ENCODE measurements at regions not wholly inside any gene's neighbourhood (a gene's known extent, or its start where the extent isn't known, plus 50 kb on each side); places are given as distances from the start of the nearest gene placed in this dataset.

DNA sequence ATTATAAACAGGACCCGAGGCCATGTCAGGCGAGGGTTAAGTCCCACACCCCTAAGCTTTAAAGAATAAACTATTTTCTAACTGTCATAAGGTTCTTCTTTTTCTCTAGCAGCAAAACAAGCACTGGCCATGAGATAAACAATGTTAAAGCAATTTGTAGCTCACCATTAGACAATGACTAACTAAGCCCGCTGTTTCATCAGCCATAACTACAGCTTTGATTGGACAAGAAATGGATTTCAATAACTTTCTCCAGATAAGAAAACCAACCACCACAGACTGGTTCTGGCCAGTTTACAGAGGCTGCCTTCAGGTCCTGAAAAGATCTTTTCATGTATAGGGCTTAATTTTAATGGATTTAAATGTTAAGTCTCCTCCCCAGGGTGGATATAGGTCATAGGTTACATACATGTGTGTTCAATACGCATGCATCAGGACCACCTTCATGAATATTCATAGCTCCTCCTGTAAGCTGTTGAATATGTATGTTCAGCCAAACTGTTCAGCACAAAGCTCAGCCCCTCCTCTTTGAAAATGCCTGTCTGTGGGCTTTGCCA, 108.7 kb upstream of the RAB6C start:
- no peak for DNase-seq (ENCODE audit: low read depth)

DNA sequence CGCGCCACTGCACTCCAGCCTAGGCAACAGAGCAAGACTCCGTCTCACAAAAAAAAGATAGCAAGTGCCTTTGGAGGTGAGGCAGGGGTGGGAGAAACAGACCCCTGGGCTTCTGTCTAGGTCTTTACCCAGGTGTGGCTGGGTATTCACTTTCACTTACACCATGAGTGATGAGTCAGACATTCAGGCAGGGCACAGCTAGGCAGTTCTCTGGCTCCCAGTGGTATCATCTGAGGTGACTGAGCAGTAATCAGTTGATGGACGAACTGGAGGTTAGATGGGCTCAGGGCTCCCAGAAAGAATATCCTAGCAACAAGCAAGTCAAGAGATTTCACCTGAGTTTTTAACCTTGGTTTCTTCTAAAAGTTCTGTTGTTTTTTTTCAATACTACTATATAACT, 107.0 kb upstream of the RAB6C start:
- DNase-seq (ENCODE audit: low read depth), result no peak

DNA sequence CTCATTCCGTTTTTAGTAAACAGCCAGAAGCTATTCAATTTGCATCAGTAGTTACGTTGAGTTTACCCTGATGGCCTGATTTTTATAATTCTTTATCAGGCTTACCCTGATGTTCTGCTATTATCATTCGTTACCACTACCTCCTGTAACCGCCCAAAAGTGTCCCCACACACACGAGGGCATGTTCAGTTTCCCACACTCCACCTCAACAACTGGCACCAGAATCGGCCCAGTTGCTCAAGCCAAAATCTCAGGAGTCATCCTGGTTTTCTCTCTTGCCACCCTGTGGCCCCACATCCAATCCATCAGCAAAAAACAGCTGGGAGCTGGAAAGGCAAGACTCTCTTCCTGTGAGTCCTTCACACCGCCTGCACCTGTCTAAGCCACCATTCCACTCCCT, 102.9 kb upstream of the RAB6C start:
- no peak for DNase-seq (ENCODE audit: low read depth)

DNA sequence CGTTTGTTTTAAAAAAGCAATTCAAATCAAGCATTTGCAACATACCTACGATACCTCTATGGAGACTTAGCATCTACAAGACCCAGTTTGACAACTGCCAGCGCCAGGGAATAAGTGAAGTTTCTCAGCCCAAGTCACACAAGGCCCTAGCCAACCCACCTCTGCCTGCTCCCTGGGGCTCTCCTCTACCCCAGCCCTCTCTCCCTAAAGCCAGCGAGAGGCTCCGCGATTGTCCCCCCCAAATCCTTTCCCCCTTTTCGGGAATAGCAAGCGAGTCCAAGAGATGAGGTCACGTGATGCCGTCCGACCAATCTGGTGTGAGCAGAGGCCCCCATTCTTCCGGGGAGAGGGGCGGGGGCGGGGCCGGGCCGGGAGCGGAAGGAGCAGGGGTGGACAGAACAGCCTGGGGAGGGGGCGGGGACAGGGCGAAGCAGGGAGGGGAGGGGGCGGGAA, 102.2 kb upstream of the RAB6C start:
- peak; percentile 17 for DNase-seq (ENCODE audit: low read depth)

DNA sequence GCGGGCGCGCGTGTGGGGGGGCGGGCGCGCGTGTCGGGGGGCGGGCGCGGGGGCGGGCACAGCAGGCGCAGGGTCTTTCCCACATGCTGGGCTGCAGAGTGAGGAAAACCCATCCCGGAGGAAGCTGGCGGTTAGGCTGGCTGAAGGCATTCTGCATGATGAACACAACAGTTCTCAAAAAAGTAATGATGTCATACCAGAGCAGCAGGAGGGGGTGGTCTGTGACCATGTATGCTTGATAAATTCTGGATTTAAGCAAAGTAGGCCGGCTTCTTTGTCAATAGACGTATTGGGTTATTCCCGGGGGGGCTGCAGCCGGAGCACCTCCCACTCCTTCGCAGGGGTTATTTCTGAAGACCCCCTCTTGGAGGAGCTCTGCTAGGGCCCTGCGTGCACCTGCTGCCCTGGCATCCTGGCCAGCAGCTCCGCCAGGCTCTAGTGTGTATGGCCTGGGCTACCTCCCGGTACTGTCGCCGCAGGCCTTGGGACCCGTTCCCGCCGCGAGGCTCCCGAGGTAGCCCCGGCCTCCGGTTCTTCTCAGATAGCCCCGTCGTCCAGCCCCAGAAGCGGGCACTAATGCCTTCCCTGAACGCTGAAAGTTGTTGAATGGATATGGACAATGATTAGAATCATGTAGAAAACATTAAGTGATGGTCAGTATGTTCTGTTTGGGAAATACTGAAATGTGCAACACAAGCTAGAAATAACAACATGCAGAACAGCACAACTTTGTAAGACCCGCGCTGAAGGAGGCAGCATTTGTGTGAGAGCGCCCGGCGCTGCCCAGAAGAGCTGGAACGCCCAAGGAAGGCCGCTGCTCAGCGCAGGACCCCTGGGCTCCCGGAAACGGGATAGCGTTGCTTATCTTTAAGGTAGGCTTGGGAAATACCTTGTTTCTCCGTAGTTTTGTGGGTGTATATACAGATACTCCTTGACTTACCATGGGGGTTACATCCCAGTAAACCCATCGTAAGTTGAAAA, 101.4 kb upstream of the RAB6C start:
- peak; percentile 15 for DNase-seq (ENCODE audit: low read depth)

DNA sequence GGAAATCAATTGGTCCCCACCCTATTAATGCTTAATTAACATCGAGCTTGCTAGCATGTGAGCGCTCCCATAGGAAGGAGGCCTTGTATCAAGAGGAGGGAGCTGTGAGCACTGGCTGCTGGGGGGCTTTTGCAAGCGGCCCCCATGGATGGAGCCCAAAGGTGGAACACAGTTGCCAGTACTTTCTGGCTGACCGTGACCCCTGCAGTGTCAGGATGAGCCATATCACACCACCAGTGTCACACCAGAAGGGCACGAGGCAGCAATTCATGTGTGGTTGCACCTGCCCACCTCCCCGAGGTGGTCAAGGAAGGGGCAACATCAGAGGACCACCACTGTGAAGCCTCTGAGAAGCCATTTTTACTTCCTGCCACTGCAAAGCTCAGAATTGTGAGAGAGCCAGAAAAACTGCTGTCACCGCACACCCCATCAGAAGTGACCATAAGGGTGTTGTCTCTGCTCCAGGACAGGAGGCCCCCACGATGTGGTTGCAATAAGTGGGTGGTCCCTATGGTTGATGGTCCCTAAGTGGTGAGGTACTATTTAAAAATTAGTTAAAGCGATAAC, 99.8 kb upstream of the RAB6C start:
- no peak for DNase-seq (ENCODE audit: low read depth)

DNA sequence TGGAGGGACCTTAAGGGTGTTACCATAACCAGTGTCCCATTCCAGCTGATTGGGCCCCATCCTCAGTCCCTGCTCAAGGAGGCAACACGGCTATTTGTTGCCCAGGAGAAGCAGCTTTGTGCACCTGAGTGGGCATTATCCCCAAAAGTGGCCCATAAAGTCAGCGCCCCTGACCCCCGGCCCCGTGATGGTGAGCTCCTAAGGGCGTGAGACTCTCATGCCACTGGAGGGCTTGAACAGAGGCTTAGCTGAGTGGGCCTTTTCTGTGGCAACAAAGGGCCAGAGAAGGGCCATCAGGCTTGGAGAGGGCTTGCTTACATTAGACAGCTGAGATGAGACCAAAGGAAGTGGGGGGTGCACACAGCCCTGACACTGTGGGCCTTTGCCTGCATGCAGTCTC, 99.2 kb upstream of the RAB6C start:
- DNase-seq (ENCODE audit: low read depth), result no peak

DNA sequence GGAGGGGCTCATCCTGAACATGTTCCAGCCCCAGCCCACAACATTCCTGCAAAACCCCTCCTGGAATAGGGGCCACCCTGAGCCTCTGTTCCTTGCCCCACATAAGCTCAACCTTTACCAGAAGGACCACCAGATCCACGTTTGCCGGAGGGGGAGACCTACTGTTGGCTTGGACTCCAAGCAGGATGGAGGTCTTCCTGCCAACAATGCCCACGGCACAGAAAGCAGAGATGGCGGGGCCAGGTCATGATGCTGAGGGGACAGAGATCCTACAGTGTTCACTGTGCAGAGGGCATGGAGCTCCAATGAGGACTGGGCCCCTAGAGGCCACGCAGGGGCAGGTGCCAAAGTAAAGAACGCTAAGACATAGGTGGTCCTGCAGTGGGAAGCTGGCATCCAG, 98.5 kb upstream of the RAB6C start:
- no peak for DNase-seq (ENCODE audit: low read depth)

DNA sequence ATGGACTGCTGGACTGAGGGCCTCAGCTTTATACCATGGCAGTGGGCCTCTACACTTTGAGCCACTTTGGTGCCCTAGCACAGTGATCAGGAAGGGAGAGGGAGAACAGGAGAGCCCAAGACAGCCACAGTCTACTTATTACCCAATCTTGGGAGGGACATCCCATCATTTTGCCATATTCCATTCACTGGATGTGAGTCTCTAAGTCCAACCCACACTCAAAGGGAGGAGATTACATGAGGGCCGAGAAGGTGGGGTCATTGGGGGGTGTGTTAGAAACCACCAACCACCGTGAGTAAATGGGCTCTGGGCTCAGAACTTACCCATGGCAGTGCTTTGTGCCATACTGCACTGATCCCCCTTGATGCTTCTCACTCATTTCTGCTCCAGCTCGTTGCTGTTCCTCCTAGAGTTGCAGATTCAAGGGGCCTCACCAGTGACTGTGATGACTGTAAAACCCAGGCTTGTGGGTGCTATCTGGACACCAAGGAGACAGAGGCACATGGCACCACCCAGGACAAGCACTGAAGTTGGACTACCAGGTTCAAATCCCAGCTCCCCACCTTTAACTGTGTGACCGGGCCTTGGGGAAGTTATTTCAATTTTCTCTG, 97.6 kb upstream of the RAB6C start:
- DNase-seq (ENCODE audit: low read depth), result no peak

DNA sequence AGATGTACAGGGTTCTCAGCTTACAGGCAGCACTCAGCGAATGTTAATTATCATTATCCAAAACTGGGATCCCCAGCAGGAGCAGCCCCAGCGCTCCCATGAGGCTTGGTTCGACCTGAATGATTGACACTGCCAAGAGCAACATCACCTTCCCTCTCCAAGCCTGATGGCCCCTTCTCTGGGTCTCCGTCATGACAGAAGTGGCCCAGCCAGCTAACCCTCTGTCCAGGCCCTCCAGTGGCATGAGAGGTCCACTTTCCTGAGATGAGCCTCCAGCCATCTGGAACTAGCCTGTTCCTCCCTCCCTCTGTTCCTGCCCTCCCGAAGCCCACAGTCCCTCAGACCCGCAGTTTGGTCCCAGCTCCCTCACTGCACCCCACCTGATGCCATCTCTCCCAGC, 97.0 kb upstream of the RAB6C start:
- DNase-seq (ENCODE audit: low read depth), result no peak

DNA sequence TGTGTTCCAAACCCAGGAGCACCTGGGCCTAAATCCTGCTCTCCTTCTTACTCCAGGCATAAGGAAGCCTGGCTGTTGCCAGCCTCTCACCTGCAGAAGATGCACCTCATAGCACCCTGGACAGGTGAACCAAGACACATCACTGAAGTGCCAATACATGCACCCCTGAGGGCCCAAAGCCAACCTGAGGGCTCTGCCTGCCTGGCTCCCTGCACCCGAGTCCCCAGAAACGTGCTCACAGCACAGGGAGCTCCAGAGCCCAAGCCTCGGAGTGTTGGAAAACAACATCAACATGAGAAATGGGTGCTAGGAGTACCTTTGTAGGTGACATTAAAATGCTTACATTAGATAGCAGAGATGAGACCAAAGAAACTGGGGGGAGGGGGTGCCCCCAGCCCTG, 96.3 kb upstream of the RAB6C start:
- DNase-seq (ENCODE audit: low read depth), result no peak

DNA sequence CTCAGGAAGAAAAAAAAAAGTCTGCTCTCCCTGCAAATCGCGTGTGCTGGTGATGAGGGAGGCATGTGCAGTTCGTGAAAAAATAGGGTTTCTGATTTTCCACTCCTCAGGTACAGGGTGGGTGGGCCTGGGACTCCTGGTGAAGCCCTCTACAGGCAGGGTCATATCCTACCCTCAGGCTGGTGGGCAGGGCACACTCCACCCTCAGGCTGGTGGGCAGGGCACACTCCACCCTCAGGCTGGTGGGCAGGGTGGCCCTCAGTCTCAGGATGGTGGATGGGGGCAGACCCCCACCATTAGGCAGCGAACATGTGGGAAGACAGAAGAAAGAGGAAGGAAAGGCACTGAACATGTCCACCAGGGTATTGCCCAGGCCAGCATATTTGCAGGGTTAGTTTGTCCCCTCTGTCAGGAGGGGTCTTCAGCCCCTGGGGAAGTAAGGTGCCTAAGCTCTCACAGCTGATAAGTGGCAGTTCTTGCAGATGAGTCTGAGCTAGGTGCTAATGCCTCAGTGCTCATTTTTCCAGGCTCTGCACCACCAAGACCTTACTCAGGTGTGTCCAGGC, 95.2 kb upstream of the RAB6C start:
- no peak for DNase-seq (ENCODE audit: low read depth)

DNA sequence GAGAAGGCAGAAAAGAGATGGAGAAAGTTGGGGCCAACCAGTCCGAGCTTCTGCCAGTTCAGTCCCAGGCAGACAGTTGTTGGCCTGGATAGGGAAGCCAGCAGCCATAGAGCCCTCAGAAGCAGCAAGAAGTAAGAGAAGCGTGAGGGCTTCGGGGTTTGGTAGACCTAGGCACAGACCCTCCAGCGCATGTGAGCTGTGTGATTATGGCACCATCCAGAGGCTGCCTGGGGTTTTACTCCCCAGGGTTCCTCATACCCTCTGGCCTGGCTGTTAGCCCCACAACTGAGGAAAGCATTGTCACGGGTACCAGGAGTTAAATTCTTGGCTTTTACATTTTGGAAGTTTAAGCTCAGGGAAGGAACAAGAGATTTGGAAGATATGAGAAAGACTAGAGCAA, 93.7 kb upstream of the RAB6C start:
- no peak for DNase-seq (ENCODE audit: low read depth)

DNA sequence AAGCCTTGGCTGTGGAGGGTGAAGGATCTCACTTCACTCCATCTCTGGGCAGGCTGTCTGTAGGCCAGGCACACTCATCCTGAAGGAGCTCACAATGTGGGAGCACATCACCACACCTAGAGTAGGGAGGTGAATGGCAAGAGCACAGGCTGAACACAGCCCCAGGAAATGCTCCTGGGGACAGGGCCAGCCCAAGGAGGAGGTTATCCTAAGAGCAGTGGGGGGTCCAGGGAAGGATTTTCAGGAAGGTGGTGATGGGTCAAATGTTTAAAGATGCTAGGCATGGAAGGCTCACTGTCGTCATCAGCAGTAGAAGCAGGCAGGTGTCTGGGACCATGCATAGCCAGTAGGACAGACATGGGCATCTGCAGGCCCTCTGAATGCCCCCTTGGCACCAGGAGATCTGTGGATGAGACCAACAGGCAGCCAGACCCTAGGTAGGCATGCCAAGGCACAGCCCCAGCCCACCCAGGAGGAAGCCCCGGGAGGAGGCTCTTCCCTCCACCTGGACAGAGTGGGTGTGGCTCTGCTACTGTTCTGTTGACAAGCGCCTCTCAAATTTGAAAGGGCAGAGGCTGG, 91.7 kb upstream of the RAB6C start:
- DNase-seq (ENCODE audit: low read depth), result no peak

DNA sequence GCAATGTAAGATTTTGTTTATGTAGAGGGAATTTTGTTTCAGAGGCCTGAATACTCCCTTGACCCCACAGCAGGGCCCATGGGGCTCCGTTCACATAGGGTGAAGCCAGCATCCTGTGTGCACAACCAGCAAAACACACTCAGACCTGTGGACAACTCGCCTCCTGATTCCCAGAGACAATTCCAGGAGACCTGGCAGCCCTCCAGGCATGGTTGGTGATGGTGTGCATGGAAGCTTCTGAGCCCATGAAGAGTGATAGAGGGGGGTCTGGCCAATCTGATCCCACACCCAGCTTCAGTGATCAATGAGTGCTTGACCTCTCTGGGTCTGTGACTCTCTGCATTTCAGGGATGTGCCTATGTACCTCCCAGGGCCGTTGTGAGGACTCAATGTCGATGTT, 91.0 kb upstream of the RAB6C start:
- DNase-seq (ENCODE audit: low read depth), result no peak

DNA sequence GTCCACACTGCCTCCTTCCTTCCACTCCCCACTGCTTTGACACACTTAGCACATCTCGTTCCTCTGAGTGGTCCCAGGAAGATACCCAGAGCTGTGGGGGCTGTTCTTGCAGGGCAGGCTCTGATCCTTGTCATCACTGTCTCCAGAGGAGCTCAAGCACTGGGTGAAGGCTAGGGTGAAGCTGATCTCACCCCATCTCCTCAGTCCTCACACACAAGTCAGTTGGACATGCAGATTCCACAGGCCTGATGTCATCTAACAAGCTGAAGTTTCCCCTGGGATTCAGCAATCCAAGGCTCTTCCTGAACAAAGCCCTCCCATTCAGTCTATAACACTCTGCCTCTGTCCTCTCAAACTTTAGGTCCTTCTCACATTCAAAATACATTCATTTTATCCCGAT, 90.6 kb upstream of the RAB6C start:
- no peak for DNase-seq (ENCODE audit: low read depth)

DNA sequence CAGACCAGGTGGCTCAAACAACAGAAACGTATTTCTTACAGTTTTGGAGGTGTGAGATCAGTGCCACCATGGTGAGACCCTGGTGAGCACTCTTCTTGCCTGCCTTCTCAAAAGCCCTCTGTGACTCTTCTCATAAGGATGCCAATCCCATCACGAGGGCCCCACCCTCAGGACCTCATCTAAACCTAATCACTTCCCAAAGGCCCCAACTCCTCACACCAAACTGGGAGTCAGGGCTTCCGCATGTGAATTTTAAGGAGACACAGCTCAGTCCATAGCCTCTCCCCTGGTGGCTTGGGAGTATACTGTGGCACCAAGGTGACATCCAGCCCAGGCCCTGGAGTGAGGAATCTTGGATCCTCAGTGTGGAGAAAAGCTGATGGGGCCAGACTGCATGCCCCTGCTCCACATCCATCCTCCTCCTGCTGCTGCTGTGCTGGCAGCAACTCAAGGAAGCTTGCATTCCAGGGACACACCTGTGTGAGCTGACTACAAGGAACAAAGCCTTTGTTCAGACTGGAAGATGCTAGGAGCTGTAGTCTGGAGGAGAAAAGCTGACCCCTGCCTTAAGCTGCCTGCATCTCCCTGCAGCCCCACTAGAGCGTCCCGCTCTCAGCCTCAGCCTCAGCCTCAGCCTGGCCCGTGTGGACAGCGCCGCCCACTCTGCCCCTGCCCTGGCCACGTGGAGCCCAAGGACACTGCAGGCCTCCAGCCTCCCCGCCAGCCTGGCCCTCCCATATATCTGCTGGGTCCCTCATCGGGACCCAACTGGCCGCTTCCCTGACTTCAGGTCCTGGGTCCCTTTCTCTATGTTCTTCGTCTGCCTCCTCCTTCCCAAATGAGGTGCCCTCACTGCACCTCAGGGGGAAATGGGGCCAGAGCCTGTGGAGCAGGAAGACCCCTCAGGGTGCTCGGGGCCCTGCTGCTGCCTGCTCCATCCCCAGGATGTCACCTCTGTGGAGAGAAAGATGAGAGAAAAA, 87.8 kb upstream of the RAB6C start:
- DNase-seq (ENCODE audit: low read depth), result no peak

DNA sequence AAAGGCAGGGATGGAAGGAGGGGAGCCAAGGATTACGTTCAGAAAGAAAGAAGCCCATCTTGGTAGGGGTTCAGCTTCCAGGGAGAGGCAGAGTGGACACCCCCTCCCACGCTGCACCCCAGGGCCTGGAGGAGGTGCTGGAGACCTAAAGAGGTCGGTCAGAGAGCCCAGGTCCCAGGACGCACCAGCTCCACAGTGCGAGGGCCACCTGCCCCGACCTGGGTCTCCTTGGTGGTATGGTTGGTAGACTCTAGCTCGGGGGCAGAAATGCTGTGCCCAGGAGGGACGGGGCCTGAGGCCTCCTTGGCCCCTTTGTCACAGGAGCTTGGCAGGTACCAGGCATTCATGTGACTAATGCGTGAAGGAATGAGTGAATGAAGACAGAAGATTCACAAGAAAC, 87.1 kb upstream of the RAB6C start:
- no peak for DNase-seq (ENCODE audit: low read depth)

DNA sequence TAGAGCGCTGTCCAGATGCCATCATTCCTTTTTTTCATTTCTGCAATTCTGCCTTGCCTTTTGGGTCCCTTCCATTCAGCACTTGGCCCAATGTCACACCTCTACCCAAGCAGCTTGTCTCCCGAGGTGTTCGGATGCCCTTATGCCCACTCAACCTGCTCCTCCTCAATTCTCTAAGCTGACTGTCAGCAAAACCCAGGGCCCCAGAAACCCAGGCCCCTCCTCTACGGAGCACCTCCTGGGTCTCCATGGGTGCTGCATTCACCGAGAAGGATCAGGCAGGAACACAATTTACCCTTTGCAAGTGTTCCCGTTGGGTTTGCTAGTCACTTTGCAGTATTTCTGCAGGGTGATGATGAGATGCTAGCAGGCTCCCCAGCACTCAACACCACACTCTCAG, 86.7 kb upstream of the RAB6C start:
- no peak for DNase-seq (ENCODE audit: low read depth)

DNA sequence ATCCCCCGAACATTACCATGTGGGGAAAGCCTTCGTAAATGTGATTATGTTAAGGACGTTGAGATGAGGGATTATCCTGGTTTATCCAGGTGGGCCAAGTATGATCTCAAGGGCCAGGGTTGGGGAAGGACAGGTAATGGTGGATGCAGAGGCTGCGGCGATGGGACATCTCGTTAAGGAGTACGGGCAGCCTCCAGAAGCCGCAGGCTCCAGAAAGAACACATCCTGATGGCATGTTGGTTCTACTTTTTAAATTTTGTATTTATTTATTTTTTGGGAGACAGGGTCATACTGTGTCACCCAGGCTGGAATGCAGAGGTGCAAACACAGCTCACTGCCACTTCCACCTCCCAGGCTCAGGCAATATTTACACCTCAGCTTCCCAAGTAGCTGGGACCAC, 86.2 kb upstream of the RAB6C start:
- DNase-seq (ENCODE audit: low read depth), result no peak

DNA sequence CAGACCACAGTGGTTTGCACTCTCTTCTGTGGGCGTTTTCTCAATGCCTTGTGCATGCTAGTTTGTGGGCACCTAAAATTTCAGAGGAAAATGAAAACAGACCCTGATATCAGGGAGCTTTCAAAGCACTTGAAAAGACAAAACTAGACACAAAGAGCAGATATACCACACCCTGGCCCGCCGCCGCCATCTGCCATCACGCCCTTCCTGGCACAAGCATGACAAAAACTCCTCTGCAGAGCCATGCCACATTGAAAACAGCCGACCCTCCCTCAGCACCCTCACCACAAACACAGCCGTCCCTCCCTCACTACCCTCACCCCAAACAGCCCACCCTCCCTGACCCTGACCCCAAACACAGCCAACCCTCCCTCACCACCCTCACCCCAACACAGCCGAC, 84.8 kb upstream of the RAB6C start:
- no peak for DNase-seq (ENCODE audit: low read depth)

All from non-pigmented ciliary epithelial cell (primary cell).